ENCODE measurements at regions not wholly inside any gene's neighbourhood (a gene's known extent, or its start where the extent isn't known, plus 50 kb on each side); places are given as distances from the start of the nearest gene placed in this dataset.

DNA sequence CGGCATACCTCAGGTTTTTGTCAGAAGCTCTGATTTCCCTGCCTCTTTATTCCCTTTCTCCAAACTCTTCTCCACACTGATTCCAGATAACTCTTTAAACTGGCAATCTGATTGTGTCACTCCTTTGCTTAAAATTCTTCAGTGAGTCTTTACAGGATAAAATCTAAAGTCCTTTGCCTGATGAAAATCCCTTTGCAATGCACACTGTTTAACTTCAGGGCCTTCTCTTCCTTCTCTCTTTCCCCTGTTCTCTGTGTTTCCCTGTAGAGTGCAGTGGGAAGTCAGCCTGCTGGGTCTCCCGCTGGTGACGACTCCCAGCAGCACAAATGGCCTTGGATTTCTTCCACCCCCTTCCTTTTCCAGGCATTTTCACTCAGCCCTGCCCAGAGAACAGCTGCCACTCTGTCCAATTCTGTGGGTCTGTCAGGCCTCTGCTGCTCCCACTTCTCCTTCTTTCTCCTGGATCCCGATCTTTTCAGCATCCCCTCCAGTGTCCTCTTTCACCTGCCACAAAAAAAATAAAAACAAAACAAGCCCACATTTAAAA is 189.9 kb upstream of the NWD2 start:
- intact Hi-C loops (cut with DNase I) = no loop called here

DNA sequence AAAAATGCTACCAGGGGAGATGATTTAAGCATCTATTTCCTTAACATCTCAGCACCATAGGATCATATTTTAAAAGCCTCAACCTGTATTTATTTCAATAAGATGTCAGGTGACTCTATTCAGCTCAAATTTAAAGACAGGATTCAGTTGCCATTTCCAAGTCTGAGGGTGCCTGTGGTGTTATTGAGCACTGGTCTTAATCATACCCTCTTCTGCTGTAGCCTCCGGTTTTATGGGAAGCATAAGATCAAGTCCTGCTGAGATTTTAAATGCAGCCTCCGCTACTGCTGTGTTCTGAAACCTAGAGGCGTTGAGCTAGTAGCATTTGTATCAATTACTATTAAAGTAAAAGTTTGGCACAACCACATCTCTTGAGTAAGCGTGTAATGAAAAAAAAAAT is 185.7 kb upstream of the NWD2 start:
- intact Hi-C loops (cut with DNase I) = no loop called here
- Histone ChIP-seq H3K27me3 (no peaks in the 10 kb centered on the region), H3K9me3 (no peaks in the 10 kb centered on the region), H3K4me3 (no peak overlapping the region), H3K4me1 (no peaks in the 10 kb centered on the region), H3K36me3 (no peaks in the 10 kb centered on the region), H3K27ac (no peak overlapping the region)
- TF ChIP-seq POLR2AphosphoS5 (IDR thresholded peaks at IDR 0.05) (no peak), EP300 (IDR thresholded peaks at IDR 0.05) (no peak), POLR2A (IDR thresholded peaks at IDR 0.05) (no peak)
- TF ChIP-seq, protein P1, sequence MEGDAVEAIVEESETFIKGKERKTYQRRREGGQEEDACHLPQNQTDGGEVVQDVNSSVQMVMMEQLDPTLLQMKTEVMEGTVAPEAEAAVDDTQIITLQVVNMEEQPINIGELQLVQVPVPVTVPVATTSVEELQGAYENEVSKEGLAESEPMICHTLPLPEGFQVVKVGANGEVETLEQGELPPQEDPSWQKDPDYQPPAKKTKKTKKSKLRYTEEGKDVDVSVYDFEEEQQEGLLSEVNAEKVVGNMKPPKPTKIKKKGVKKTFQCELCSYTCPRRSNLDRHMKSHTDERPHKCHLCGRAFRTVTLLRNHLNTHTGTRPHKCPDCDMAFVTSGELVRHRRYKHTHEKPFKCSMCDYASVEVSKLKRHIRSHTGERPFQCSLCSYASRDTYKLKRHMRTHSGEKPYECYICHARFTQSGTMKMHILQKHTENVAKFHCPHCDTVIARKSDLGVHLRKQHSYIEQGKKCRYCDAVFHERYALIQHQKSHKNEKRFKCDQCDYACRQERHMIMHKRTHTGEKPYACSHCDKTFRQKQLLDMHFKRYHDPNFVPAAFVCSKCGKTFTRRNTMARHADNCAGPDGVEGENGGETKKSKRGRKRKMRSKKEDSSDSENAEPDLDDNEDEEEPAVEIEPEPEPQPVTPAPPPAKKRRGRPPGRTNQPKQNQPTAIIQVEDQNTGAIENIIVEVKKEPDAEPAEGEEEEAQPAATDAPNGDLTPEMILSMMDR (IDR thresholded peaks at IDR 0.05) = no peak
- DNase-seq = no peak
- WGBS, 2 donors = 85 to 92% methylated on average over 4 of the region's 4 CpGs

More for the DNA sequence above, 189.9 kb upstream of the NWD2 start:
- no peaks in the 10 kb centered on the region for H3K27me3 ChIP-seq
- TF ChIP-seq, protein P1 (IDR thresholded peaks at IDR 0.05) = no peak
- TF ChIP-seq POLR2A (IDR thresholded peaks at IDR 0.05) = no peak
- no peak for TF ChIP-seq EP300 (IDR thresholded peaks at IDR 0.05)
- TF ChIP-seq POLR2AphosphoS5 (IDR thresholded peaks at IDR 0.05) = no peak
- no peak overlapping the region for H3K4me3 ChIP-seq
- WGBS, 2 donors = 42 to 73% methylated on average over 4 of the region's 4 CpGs
- no peaks in the 10 kb centered on the region for H3K4me1 ChIP-seq
- H3K27ac ChIP-seq = no peak overlapping the region
- no peak for DNase-seq
- no peaks in the 10 kb centered on the region for H3K9me3 ChIP-seq
- H3K36me3 ChIP-seq = no peaks in the 10 kb centered on the region

DNA sequence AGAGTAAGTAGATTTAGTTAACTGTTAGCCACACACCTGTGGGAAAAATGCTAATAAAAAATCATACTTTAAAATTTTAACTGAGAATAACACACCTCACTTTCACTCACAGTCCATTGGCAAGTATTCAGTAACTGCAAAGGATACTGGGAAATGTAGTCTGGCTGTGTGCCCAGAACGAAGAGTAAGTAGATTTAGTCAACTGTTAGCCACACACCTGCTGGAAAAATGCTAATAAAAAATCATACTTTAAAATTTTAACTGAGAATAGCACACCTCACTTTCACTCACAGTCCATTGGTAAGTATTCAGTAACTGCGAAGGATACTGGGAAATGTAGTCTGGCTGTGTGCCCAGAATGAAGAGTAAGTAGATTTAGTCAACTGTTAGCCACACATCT is 178.4 kb upstream of the NWD2 start:
- intact Hi-C loops (cut with DNase I) = no loop called here
- 14 to 53% methylated on average over 2 of the region's 2 CpGs for WGBS, 2 donors
- H3K9me3 ChIP-seq = no peaks in the 10 kb centered on the region
- no peak for TF ChIP-seq EP300 (IDR thresholded peaks at IDR 0.05)
- TF ChIP-seq POLR2AphosphoS5 (IDR thresholded peaks at IDR 0.05) = no peak
- no peak for TF ChIP-seq POLR2A (IDR thresholded peaks at IDR 0.05)
- TF ChIP-seq, protein P1 (IDR thresholded peaks at IDR 0.05) = no peak
- no peaks in the 10 kb centered on the region for H3K36me3 ChIP-seq
- H3K4me3 ChIP-seq = no peak overlapping the region
- H3K27ac ChIP-seq = no peak overlapping the region
- H3K4me1 ChIP-seq = peaks cover 0 to 3% (median 0%) of the 10 kb centered on the region in 4 donors
- no peaks in the 10 kb centered on the region for H3K27me3 ChIP-seq
- no peak for DNase-seq

DNA sequence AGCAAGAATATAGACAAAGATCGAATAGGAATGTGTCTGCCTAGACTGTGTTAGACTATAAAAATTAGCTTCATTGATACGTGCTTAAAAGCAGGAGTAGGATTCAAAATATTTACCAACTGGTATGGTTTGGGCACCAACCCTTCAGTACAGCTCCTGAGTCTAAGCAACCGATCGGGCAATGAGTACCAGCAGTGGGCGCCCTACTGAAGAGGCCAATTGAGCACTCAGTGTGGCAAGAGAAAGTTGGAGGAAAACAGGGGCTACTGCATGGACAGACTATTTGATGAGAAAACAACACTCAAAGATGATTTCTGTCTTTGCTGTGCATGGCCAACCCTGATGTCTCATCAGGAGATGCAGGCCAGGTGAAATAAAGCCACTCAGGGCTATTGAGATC is 176.0 kb upstream of the NWD2 start:
- intact Hi-C loops (cut with DNase I) = no loop called here
- H3K4me1 ChIP-seq = peaks cover 0 to 3% (median 0%) of the 10 kb centered on the region in 4 donors
- DNase-seq = no peak
- H3K36me3 ChIP-seq = no peaks in the 10 kb centered on the region
- WGBS, 2 donors = 57 to 82% methylated on average over 5 of the region's 5 CpGs
- no peak overlapping the region for H3K27ac ChIP-seq
- TF ChIP-seq EP300 (IDR thresholded peaks at IDR 0.05) = no peak
- no peak for TF ChIP-seq POLR2A (IDR thresholded peaks at IDR 0.05)
- TF ChIP-seq, protein P1 (IDR thresholded peaks at IDR 0.05) = no peak
- TF ChIP-seq POLR2AphosphoS5 (IDR thresholded peaks at IDR 0.05) = no peak
- H3K9me3 ChIP-seq = no peaks in the 10 kb centered on the region
- no peak overlapping the region for H3K4me3 ChIP-seq
- no peaks in the 10 kb centered on the region for H3K27me3 ChIP-seq

DNA sequence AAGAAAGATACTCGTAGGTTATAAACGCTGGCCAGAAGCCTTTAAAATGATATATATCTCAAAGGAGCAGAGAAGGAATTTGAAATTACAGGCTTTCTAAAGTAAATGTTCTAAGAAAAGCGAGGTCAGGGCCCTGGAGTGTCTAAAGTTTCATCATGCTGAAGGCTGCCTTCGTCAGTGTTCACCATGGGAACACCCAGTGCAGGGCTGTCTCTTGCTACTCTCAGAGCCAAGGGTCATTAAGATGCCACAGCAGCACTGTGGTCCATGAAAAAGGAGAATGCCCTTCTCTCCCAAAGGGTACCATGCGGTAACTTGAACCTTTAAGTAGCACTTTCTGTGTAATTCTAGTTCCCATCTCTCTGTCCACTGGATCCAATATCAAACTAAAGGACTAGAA is 174.5 kb upstream of the NWD2 start:
- no peak for DNase-seq
- Histone ChIP-seq H3K27ac (no peak overlapping the region), H3K36me3 (no peaks in the 10 kb centered on the region), H3K4me3 (no peak overlapping the region), H3K9me3 (no peaks in the 10 kb centered on the region), H3K4me1 (peaks cover 0 to 3% (median 0%) of the 10 kb centered on the region in 4 donors), H3K27me3 (no peaks in the 10 kb centered on the region)
- WGBS, 2 donors = 68 to 80% methylated on average over 5 of the region's 5 CpGs
- TF ChIP-seq POLR2A (IDR thresholded peaks at IDR 0.05) = no peak
- no peak for TF ChIP-seq EP300 (IDR thresholded peaks at IDR 0.05)
- TF ChIP-seq, protein P1 (IDR thresholded peaks at IDR 0.05) = no peak
- TF ChIP-seq POLR2AphosphoS5 (IDR thresholded peaks at IDR 0.05) = no peak
- intact Hi-C loops (cut with DNase I) = no loop called here

Data from sigmoid colon (tissue), 6 donors.